IMR-90 (cell line): ENCODE measurements at regions not wholly inside any gene's neighbourhood (a gene's known extent, or its start where the extent isn't known, plus 50 kb on each side); places are given as distances from the start of the nearest gene placed in this dataset.

Experiments
- ATAC-seq: fragments of 200-7000 bp; cut with Tn5 transposase; 2 replicates; pipeline ENCODE4 v1.9.1; 2020; ENCODE audit warnings: low read depth, mild to moderate bottlenecking, moderate library complexity
- BruUV-seq: library from RNA; stranded (reverse); fragments of 400-500 nt; replicated peaks from 2 replicates; lab custom pipeline; 2021; lab: Mats Ljungman, UMichigan
- CTCF ChIA-PET: fragments of 300-600 bp; formaldehyde crosslinking; extraction: SDS; loops from one replicate; lab custom pipeline; 2021; ENCODE audit warnings: antibody characterized with exemption; lab: Yijun Ruan, JAX
- POLR2A ChIA-PET: fragments of 300-600 bp; sonication (Branson Sonifier 250); formaldehyde crosslinking; loops from one replicate; lab custom pipeline; 2022; ENCODE audit warnings: antibody characterized with exemption; ENCODE audit not compliant: unreplicated experiment; lab: Charles Lee
- DNase-seq: peaks from one replicate; pipeline ENCODE4 v3.0.0; 2013
- H2AFZ ChIP-seq: replicated peaks from 2 replicates; pipeline ENCODE3; 2013; ENCODE audit warnings: low read length, mild to moderate bottlenecking; ENCODE audit not compliant: poor library complexity
- H2AK5ac ChIP-seq: 2 replicates; pipeline ENCODE4 v1.6.1; 2013; ENCODE audit warnings: low read depth, low read length, inconsistent platforms
- H2AK9ac ChIP-seq: replicated peaks from 2 replicates; pipeline ENCODE3; 2013; ENCODE audit warnings: mild to moderate bottlenecking, low read depth, low read length, moderate library complexity; ENCODE audit not compliant: poor library complexity
- H2BK120ac ChIP-seq: 2 replicates; pipeline ENCODE4 v1.6.1; 2013; ENCODE audit warnings: low read depth, low read length, inconsistent platforms
- H2BK15ac ChIP-seq: 3 replicates; pipeline ENCODE4 v1.6.1; 2013; ENCODE audit warnings: low read depth, low read length, inconsistent platforms
- H2BK20ac ChIP-seq: 2 replicates; pipeline ENCODE4 v1.6.1; 2013; ENCODE audit warnings: low read depth, mild to moderate bottlenecking, inconsistent platforms, low read length, moderate library complexity
- H2BK5ac ChIP-seq: 2 replicates; pipeline ENCODE4 v1.6.1; 2013; ENCODE audit warnings: mild to moderate bottlenecking, low read depth, low read length, inconsistent platforms; ENCODE audit not compliant: poor library complexity, severe bottlenecking
- H3K14ac ChIP-seq: replicated peaks from 2 replicates; pipeline ENCODE4 v1.6.1; 2013; ENCODE audit warnings: low read depth, low read length, inconsistent platforms
- H3K18ac ChIP-seq: 2 replicates; pipeline ENCODE4 v1.6.1; 2013; ENCODE audit warnings: low read depth, low read length, control low read depth
- H3K23ac ChIP-seq: 2 replicates; pipeline ENCODE4 v1.6.1; 2013; ENCODE audit warnings: low read depth, low read length, inconsistent platforms
- H3K27ac ChIP-seq: 2 replicates; pipeline ENCODE4 v1.5.1; 2013; ENCODE audit warnings: mild to moderate bottlenecking, control low read depth, low read length; ENCODE audit not compliant: insufficient read depth
- H3K27me3 ChIP-seq: 2 replicates; pipeline ENCODE4 v1.6.1; 2013; ENCODE audit warnings: low read length; ENCODE audit not compliant: control insufficient read depth, insufficient read depth
- H3K36me3 ChIP-seq: 2 replicates; pipeline ENCODE4 v1.6.1; 2013; ENCODE audit warnings: low read length, mixed read lengths; ENCODE audit not compliant: control insufficient read depth, insufficient read depth
- H3K4ac ChIP-seq: 2 replicates; pipeline ENCODE4 v1.6.1; 2013; ENCODE audit warnings: low read depth, low read length, inconsistent platforms
- H3K4me1 ChIP-seq: 2 replicates; pipeline ENCODE4 v1.6.1; 2013; ENCODE audit warnings: low read length, mixed read lengths; ENCODE audit not compliant: control insufficient read depth, insufficient read depth
- H3K4me2 ChIP-seq: 2 replicates; pipeline ENCODE4 v1.6.1; 2013; ENCODE audit warnings: low read depth, mild to moderate bottlenecking, control low read depth, low read length, moderate library complexity
- H3K4me3 ChIP-seq: 2 replicates; pipeline ENCODE4 v1.5.1; 2013; ENCODE audit warnings: low read depth, mild to moderate bottlenecking, control low read depth, low read length, moderate library complexity; ENCODE audit not compliant: insufficient read depth
- H3K56ac ChIP-seq: 2 replicates; pipeline ENCODE4 v1.6.1; 2013; ENCODE audit warnings: low read length, inconsistent platforms; ENCODE audit not compliant: insufficient read depth; ENCODE audit errors: extremely low read depth
- H3K79me1 ChIP-seq, 2 experiments: 2 replicates each; pipeline ENCODE4 v1.6.1; 2013; ENCODE audit warnings: low read length in 2 of 2, inconsistent platforms in 1 of 2, low read depth in 1 of 2
- H3K9ac ChIP-seq: 2 replicates; pipeline ENCODE4 v1.6.1; 2013; ENCODE audit warnings: low read depth, low read length, control low read depth
- H3K9me1 ChIP-seq: 2 replicates; pipeline ENCODE4 v1.6.1; 2013; ENCODE audit warnings: low read length, inconsistent platforms; ENCODE audit not compliant: insufficient read depth
- H3K9me3 ChIP-seq: 2 replicates; pipeline ENCODE4 v1.6.1; 2013; ENCODE audit warnings: low read length; ENCODE audit not compliant: control insufficient read depth, insufficient read depth
- H4K20me1 ChIP-seq: 2 replicates; pipeline ENCODE4 v1.6.1; 2013; ENCODE audit warnings: low read length, inconsistent platforms; ENCODE audit not compliant: insufficient read depth
- H4K5ac ChIP-seq: 2 replicates; pipeline ENCODE4 v1.6.1; 2013; ENCODE audit warnings: mild to moderate bottlenecking, low read depth, low read length, control low read depth
- H4K8ac ChIP-seq, 2 experiments: 2 replicates each; pipeline ENCODE4 v1.6.1; 2013; ENCODE audit warnings: low read depth in 2 of 2, low read length in 2 of 2, control low read depth in 1 of 2, inconsistent platforms in 1 of 2
- H4K91ac ChIP-seq: 2 replicates; pipeline ENCODE4 v1.6.1; 2013; ENCODE audit warnings: low read depth, low read length, inconsistent platforms; ENCODE audit not compliant: insufficient read depth
- CEBPB ChIP-seq: IDR thresholded peaks from 2 replicates; pipeline ENCODE4 v1.6.1; 2012; ENCODE audit warnings: low read depth, low read length, improper control_type of control experiment
- FOS ChIP-seq: fragments of 150-350 bp; IDR thresholded peaks from 2 replicates; pipeline ENCODE4 v1.6.1; 2016; ENCODE audit warnings: low read depth, low read length
- POLR2A ChIP-seq: IDR thresholded peaks from 2 replicates; pipeline ENCODE4 v1.6.1; 2012; ENCODE audit warnings: mild to moderate bottlenecking, low read depth, low read length
- WGBS, 2 experiments: methylation state at CpG; one replicate each; pipeline versions ENCODE4 v1.1.5 to v1.1.7; 2013; ENCODE audit warnings: missing lambda C conversion rate in 2 of 2; ENCODE audit not compliant: insufficient read length in 1 of 2; ENCODE audit errors: extremely low coverage in 2 of 2; 5-methylcytosine and 5-hydroxymethylcytosine counted together
- dilution Hi-C: fragments of 300-500 bp; cut with HindIII; formaldehyde crosslinking; loops from one replicate; pipeline ENCODE4 v1.14.3; 2018; ENCODE audit warnings: low sequenced_read_pairs; ENCODE audit not compliant: unreplicated experiment
- in situ Hi-C: fragments of 300-500 bp; cut with MboI; formaldehyde crosslinking; loops from 3 replicates; pipeline ENCODE4 v1.14.3; 2019; ENCODE audit warnings: low sequenced_read_pairs, inconsistent platforms, mixed read lengths
- intact Hi-C: fragments of 100-400 bp; cut with micrococcal nuclease; formaldehyde crosslinking; loops from 2 replicates; pipeline ENCODE4 v1.10.0; 2022
- TF ChIP-seq, protein P1 (sequence below): fragments of 150-350 bp; IDR thresholded peaks from 2 replicates; pipeline ENCODE4 v1.6.1; 2016; ENCODE audit warnings: low read depth, mild to moderate bottlenecking, low read length, moderate library complexity, borderline replicate concordance

DNA sequence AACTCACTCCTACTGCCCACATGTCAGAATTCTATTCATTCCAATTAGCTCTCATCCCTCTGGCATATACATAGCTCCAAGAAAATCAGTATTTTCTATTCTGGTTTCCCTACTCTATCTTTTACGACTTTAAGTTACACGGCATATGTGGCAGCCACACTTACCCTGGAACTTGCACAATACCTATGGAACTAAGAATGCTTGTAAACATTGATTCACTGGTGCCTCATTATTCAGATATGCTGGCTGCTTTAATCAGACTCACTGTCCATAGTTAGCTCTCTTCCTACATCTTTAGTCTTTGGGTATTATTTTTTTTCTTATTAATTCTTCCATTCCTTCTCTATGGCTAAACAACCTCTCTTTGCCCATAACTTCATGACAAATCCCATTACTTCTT, 1519.9 kb upstream of the ACVR2A start:
- Histone ChIP-seq H3K4ac (no peak overlapping the region), H3K14ac (no peak overlapping the region), H3K4me1 (peaks cover 4% of the 10 kb centered on the region; the same call in 1 of the 2 replicates), H3K79me1 (no peaks in the 10 kb centered on the region), H2BK15ac (no peak overlapping the region), H3K18ac (peak overlapping the region; percentile 46; the same call in 1 of the 2 replicates), H3K9me1 (no peaks in the 10 kb centered on the region), H3K23ac (no peak overlapping the region), H3K4me3 (no peak overlapping the region), H3K9ac (no peak overlapping the region), H2BK120ac (no peak overlapping the region), H3K27me3 (no peaks in the 10 kb centered on the region), H4K5ac (no peak overlapping the region), H3K4me2 (no peak overlapping the region), H3K56ac (no peak overlapping the region), H2AK5ac (no peak overlapping the region), H2AFZ (no peak overlapping the region), H3K9me3 (no peaks in the 10 kb centered on the region), H3K27ac (no peak overlapping the region), H3K36me3 (no peaks in the 10 kb centered on the region), H4K8ac (no peak overlapping the region), H2BK20ac (no peak overlapping the region), H2AK9ac (no peak overlapping the region), H2BK5ac (peak overlapping the region; percentile 14), H4K91ac (no peak overlapping the region), H4K20me1 (no peaks in the 10 kb centered on the region)
- peak; percentile 75 for ATAC-seq
- intact Hi-C loops = loop anchor here (5.0 kb wide), 1 partner anchor 337 kb away; no protein-coding TSS in a partner anchor
- 63% methylated on average over 2 of the region's 2 CpGs; no CpG with 5 or more reads in 1 of the 2 experiments for WGBS, 2 experiments
- BruUV-seq = no TSS peak
- ChIA-PET CTCF (no interaction called here), POLR2A (no interaction called here)
- in situ Hi-C loops = loop anchor here (25.0 kb wide), 1 partner anchor 1813 kb away; the partner anchor contains the start of gene ZEB2
- TF ChIP-seq CEBPB (peak; percentile 95), POLR2A (no peak), FOS (peak; percentile 28; the same call in 1 of the 2 replicates)
- TF ChIP-seq, protein P1, sequence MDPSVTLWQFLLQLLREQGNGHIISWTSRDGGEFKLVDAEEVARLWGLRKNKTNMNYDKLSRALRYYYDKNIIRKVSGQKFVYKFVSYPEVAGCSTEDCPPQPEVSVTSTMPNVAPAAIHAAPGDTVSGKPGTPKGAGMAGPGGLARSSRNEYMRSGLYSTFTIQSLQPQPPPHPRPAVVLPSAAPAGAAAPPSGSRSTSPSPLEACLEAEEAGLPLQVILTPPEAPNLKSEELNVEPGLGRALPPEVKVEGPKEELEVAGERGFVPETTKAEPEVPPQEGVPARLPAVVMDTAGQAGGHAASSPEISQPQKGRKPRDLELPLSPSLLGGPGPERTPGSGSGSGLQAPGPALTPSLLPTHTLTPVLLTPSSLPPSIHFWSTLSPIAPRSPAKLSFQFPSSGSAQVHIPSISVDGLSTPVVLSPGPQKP = no peak
- DNase-seq = peak; percentile 67
- dilution Hi-C loops = no loop called here
